ENCODE measurements at regions not wholly inside any gene's neighbourhood (a gene's known extent, or its start where the extent isn't known, plus 50 kb on each side); places are given as distances from the start of the nearest gene placed in this dataset.
"Not testable (repeated sequence)": the region's sequence is repeated elsewhere in the genome, so short reads cannot be mapped to it uniquely, and the experiment has no call there.

GRCh38 chr4:179584101-179584500, 2141.9 kb upstream of the AGA start:
- no peak for DNase-seq (ENCODE audit: low spot score)

- DNase-seq (ENCODE audit: low spot score) = no peak
Measured at GRCh38 chr4:179585761-179586160, 2143.5 kb upstream of the AGA start.

DNA sequence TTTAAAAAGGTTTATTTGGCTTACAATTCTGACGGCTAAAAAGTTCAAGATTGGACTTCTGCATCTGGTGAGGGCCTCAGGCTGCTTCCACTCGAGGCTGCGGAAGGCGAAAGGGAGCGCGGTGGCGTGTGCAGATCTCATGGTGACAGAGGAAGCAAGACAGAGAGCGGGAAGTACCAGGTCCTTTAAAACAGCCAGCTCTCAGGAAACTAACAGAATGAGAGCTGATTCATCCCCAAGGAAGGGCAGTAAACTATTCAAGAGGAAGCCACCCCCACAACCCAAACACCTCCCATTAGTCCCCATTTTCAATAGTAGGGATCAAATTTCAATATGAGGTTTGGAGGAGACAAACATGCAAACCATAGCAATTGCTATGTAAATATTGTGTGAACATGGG, 2144.2 kb upstream of the AGA start:
- no peak for DNase-seq (ENCODE audit: low spot score)

DNA sequence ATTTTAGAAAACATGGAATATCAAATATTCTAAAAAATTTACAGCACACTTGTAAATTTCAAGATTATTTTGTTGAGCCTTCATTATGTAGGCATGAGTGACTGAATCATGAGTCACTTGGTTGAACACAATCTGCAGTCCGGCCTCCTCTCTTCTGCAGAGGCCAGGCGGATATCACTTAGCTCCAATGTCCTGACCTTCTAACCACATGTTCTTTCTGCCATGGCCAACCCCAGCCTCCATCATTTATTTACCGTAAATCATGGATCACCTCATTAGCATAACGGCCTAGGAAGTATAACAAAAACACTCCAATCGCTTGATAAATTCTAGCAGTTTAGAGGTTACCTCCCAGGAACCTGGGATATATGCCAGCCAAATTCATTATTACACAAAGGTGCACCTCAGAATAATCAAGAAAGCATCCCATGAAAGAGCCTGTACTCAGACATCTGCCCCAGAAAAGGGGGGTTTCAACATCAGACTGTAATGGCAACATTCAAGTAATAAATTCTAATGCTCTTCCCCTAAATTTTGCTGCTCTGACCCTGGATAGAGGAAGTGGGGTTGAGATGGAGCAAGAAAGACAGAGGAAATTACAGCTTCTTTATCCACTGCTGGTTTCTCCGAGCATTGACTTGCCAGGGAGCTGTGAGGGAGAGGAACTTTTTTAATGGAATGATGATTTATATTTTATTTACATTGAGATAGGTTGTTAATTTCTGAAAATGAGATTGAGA, 2153.6 kb upstream of the AGA start:
- no peak for DNase-seq (ENCODE audit: low spot score)

DNA sequence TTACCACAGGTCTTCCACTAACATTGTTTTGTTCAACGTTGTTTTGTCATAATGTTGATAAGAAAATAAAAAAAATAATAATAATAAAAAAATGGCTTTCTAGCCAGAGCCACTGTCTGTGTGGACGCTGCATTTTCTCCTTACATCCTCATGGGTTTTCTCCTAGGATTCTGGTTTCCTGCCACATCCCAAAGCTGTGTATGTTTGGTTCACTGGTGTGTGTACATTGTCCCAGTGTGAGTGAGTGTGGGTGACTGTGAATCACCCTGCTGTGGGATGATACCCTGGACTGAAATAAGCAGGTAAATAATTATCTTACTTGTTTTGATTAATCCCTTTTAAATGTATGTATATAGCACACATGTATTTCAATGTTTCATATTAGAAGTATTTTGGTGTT, 2154.4 kb upstream of the AGA start:
- no peak for DNase-seq (ENCODE audit: low spot score)

GRCh38 chr4:179597301-179597700, 2155.1 kb upstream of the AGA start:
- DNase-seq (ENCODE audit: low spot score) = no peak

- no peak for DNase-seq (ENCODE audit: low spot score)
Measured at GRCh38 chr4:179601671-179602070, 2159.4 kb upstream of the AGA start.

GRCh38 chr4:179605196-179605595, 2163.0 kb upstream of the AGA start:
- DNase-seq (ENCODE audit: low spot score) = no peak

DNA sequence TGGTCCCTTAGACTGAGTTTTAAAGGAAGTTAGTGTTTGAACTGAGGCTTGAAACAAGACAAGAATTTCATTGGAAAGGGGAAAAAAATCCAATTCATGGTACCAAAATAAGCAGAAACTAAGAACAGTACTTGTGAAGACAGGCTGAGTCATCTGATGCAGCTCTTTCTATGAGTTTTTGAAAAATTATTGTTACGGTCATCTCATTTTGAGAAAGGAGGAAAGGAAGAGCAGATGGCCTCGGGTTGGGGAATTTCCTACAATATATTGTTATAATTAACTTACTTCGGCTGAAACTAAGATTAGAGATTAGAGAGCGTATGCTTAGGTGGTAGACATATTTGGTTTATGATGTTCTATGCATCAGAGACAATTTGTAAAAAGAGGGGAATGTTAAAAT, 2164.8 kb upstream of the AGA start:
- DNase-seq (ENCODE audit: low spot score) = no peak

- no peak for DNase-seq (ENCODE audit: low spot score)
Measured at GRCh38 chr4:179615704-179616103, 2173.5 kb upstream of the AGA start.

DNA sequence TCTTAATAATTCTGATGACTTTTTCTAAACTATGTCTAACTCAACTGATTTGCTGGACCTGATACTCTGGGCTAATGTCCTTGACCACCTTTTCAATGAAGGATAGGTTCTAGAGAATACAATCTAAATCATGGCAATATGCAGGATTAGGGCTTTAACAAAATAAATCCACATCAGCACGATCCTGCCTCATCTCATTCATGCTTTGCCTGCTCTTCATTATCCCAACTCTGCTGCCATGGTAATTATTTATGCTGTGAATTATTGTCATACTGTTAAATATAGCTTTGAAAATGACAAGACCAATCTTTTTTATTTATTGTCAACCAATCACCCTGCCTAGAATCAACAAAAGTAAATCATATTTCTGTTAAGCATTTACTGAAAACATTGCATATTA, 2176.7 kb upstream of the AGA start:
- no peak for DNase-seq (ENCODE audit: low spot score)

DNA sequence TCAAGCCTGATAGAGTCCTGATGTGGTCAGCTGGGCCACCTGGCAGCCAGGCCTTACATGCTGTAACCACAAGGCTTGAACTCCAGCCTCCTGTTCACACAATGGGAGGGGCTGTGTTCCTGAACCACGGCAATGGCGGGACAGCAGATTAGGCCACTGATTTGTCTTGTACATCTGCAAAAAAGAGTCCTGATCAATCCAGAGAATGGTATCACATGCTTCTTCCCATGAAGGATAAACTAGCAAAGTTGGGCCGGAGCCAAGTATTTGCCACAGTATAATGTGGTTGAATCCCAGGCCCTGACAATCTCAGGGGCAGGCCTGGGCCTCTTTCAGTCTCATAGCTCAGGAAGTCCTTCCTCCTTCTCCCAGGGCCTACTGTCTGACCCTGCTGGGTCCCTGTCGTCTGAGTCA, 2182.5 kb upstream of the AGA start:
- no peak for DNase-seq (ENCODE audit: low spot score)

GRCh38 chr4:179625406-179625805, 2183.2 kb upstream of the AGA start:
- DNase-seq (ENCODE audit: low spot score) = no peak

DNA sequence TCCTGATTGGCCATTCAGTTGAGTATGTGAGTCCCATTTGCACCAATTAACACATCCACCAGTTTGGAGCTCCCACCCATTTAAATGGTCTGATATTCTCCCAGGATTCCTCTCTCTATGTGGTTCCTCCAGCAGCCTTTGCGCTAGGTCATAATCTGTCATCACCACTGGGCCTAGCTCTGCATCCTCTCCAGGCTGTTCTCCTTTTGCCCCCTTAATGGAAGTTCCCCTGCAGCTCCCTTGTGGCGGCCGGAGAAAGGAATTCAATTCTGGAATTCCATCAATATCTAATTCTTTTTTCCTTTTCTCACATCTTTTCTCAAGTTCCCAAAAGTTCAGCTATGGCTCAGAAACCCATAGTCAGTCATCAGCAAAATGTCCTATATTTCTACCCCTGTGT, 2184.4 kb upstream of the AGA start:
- DNase-seq (ENCODE audit: low spot score) = no peak

- DNase-seq (ENCODE audit: low spot score) = no peak
Measured at GRCh38 chr4:179631321-179631720, 2189.1 kb upstream of the AGA start.

GRCh38 chr4:179634862-179635261, 2192.6 kb upstream of the AGA start:
- no peak for DNase-seq (ENCODE audit: low spot score)

DNA sequence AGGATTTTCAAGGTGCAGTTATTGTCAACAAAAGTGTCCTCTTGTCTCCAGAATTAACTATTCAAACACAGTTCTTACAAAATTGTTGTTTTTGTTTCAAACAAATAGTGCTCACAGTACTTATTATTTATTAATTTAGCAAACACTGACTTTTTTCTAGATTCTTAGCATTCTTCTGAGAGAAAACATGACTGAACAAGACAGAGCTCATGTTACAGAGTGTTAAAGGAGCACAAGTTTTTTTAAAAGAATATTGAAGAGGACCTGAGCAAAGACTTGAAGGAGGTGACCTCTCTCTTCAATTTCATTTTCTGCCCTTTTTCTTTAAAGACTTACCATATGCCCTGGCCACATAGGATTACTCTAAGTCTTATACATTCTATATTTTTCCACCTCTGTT, 2220.3 kb upstream of the AGA start:
- DNase-seq (ENCODE audit: low spot score) = no peak

- no peak for DNase-seq (ENCODE audit: low spot score)
Measured at GRCh38 chr4:179663641-179664429, 2221.6 kb upstream of the AGA start.

- DNase-seq (ENCODE audit: low spot score) = no peak
Measured at GRCh38 chr4:179664430-179665027, 2222.3 kb upstream of the AGA start.

DNA sequence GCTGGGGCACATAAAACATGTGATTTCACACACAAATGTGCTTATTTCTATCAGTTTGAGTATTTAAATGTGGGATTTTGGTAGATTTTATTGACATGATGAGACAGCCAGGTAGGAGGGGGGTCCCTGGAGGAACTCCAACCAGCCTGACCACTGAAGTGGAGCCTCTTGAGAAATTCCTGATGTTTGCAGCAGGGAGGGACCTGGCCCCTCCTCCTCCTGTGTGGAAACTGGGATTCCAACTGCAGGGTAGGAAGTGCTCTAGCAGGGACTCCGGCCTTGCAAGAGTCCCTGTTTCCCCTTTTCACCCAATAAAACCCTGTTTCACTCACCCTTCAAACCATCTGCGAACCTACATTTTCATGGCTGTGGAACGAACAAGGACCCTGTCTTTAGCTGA, 2224.0 kb upstream of the AGA start:
- DNase-seq (ENCODE audit: low spot score) = no peak

- DNase-seq (ENCODE audit: low spot score) = no peak
Measured at GRCh38 chr4:179671609-179672008, 2229.4 kb upstream of the AGA start.

- DNase-seq (ENCODE audit: low spot score) = no peak
Measured at GRCh38 chr4:179678093-179678814, 2236.0 kb upstream of the AGA start.

GRCh38 chr4:179683661-179684060, 2241.4 kb upstream of the AGA start:
- DNase-seq (ENCODE audit: low spot score) = not testable (repeated sequence)
